ENCODE measurements at regions not wholly inside any gene's neighbourhood (a gene's known extent, or its start where the extent isn't known, plus 50 kb on each side); places are given as distances from the start of the nearest gene placed in this dataset.

GRCh38 chr2:238727585-238728329 lies 120.1 kb upstream of the TWIST2 start:
- peak; percentile 100 for DNase-seq (ENCODE audit: low read depth)
- no peak overlapping the region for H3K4me3 ChIP-seq (ENCODE audit: control insufficient read depth, low read depth, low read length)
- TF ChIP-seq CTCF (conservative IDR thresholded peaks at IDR 0.05; ENCODE audit: control insufficient read depth, insufficient read depth, low read depth, low read length), result no peak

- peak overlapping the region; percentile 9 for H3K4me3 ChIP-seq (ENCODE audit: control insufficient read depth, low read depth, low read length)
- DNase-seq (ENCODE audit: low read depth), result peak; percentile 99
- no peak for TF ChIP-seq CTCF (conservative IDR thresholded peaks at IDR 0.05; ENCODE audit: control insufficient read depth, insufficient read depth, low read depth, low read length)
These were observed 119.3 kb upstream of the TWIST2 start for GRCh38 chr2:238728330-238729260.

GRCh38 chr2:238729261-238729935 lies 118.5 kb upstream of the TWIST2 start:
- DNase-seq (ENCODE audit: low read depth), result no peak
- TF ChIP-seq CTCF (conservative IDR thresholded peaks at IDR 0.05; ENCODE audit: control insufficient read depth, insufficient read depth, low read depth, low read length), result no peak
- H3K4me3 ChIP-seq (ENCODE audit: control insufficient read depth, low read depth, low read length), result no peak overlapping the region

GRCh38 chr2:238730001-238730669 lies 117.8 kb upstream of the TWIST2 start:
- no peak overlapping the region for H3K4me3 ChIP-seq (ENCODE audit: control insufficient read depth, low read depth, low read length)
- DNase-seq (ENCODE audit: low read depth), result no peak
- TF ChIP-seq CTCF (conservative IDR thresholded peaks at IDR 0.05; ENCODE audit: control insufficient read depth, insufficient read depth, low read depth, low read length), result no peak

GRCh38 chr2:238730881-238731280 lies 117.0 kb upstream of the TWIST2 start:
- no peak overlapping the region for H3K4me3 ChIP-seq (ENCODE audit: control insufficient read depth, low read depth, low read length)
- DNase-seq (ENCODE audit: low read depth), result no peak
- TF ChIP-seq CTCF (conservative IDR thresholded peaks at IDR 0.05; ENCODE audit: control insufficient read depth, insufficient read depth, low read depth, low read length), result no peak

GRCh38 chr2:238731961-238732360 lies 115.9 kb upstream of the TWIST2 start:
- DNase-seq (ENCODE audit: low read depth), result peak; percentile 91
- no peak overlapping the region for H3K4me3 ChIP-seq (ENCODE audit: control insufficient read depth, low read depth, low read length)
- TF ChIP-seq CTCF (conservative IDR thresholded peaks at IDR 0.05; ENCODE audit: control insufficient read depth, insufficient read depth, low read depth, low read length), result no peak
